ENCODE measurements at regions not wholly inside any gene's neighbourhood (a gene's known extent, or its start where the extent isn't known, plus 50 kb on each side); places are given as distances from the start of the nearest gene placed in this dataset.
A peak's percentile ranks its signal among the peaks of the same experiment; 100 is the strongest.

- DNase-seq (ENCODE audit: low read depth), result no peak
- TF ChIP-seq CTCF (conservative IDR thresholded peaks at IDR 0.05; ENCODE audit: control insufficient read depth, insufficient read depth, low read depth, low read length), result no peak
- no peak overlapping the region for H3K4me3 ChIP-seq (ENCODE audit: control insufficient read depth, low read depth, low read length)
Observed at GRCh38 chr3:73867524-73867923, 242.8 kb upstream of the PDZRN3 start.

GRCh38 chr3:73866846-73867245, 242.1 kb upstream of the PDZRN3 start:
- no peak overlapping the region for H3K4me3 ChIP-seq (ENCODE audit: control insufficient read depth, low read depth, low read length)
- no peak for TF ChIP-seq CTCF (conservative IDR thresholded peaks at IDR 0.05; ENCODE audit: control insufficient read depth, insufficient read depth, low read depth, low read length)
- DNase-seq (ENCODE audit: low read depth), result peak; percentile 45

GRCh38 chr3:73863546-73864079, 238.9 kb upstream of the PDZRN3 start:
- TF ChIP-seq CTCF (conservative IDR thresholded peaks at IDR 0.05; ENCODE audit: control insufficient read depth, insufficient read depth, low read depth, low read length), result no peak
- no peak for DNase-seq (ENCODE audit: low read depth)

GRCh38 chr3:73855813-73856212, 231.1 kb upstream of the PDZRN3 start:
- no peak for TF ChIP-seq CTCF (conservative IDR thresholded peaks at IDR 0.05; ENCODE audit: control insufficient read depth, insufficient read depth, low read depth, low read length)
- H3K4me3 ChIP-seq (ENCODE audit: control insufficient read depth, low read depth, low read length), result no peak overlapping the region
- DNase-seq (ENCODE audit: low read depth), result no peak

More at GRCh38 chr3:73863546-73864079, 238.9 kb upstream of the PDZRN3 start:
- H3K4me3 ChIP-seq (ENCODE audit: control insufficient read depth, low read depth, low read length), result no peak overlapping the region

GRCh38 chr3:73848173-73848906, 223.6 kb upstream of the PDZRN3 start:
- TF ChIP-seq CTCF (conservative IDR thresholded peaks at IDR 0.05; ENCODE audit: control insufficient read depth, insufficient read depth, low read depth, low read length), result peak; percentile 88
- DNase-seq (ENCODE audit: low read depth), result peak; percentile 62
- H3K4me3 ChIP-seq (ENCODE audit: control insufficient read depth, low read depth, low read length), result no peak overlapping the region

- no peak for DNase-seq (ENCODE audit: low read depth)
- H3K4me3 ChIP-seq (ENCODE audit: control insufficient read depth, low read depth, low read length), result no peak overlapping the region
- TF ChIP-seq CTCF (conservative IDR thresholded peaks at IDR 0.05; ENCODE audit: control insufficient read depth, insufficient read depth, low read depth, low read length), result no peak
Observed at GRCh38 chr3:73846951-73847350, 222.2 kb upstream of the PDZRN3 start.
